Progenitor cell of endocrine pancreas (in vitro differentiated cells): ENCODE measurements at regions not wholly inside any gene's neighbourhood (a gene's known extent, or its start where the extent isn't known, plus 50 kb on each side); places are given as distances from the start of the nearest gene placed in this dataset.

Experiments used
- DNase-seq: peaks from one replicate; pipeline ENCODE4 v3.0.0; 2021; ENCODE audit warnings: low spot score; ENCODE audit not compliant: unreplicated experiment
- H3K27ac Mint-ChIP-seq: 2 replicates; pipeline ENCODE4 v1.8.0; 2021; ENCODE audit warnings: mild to moderate bottlenecking, moderate library complexity, mixed read lengths
- H3K27me3 Mint-ChIP-seq: 2 replicates; pipeline ENCODE4 v1.8.0; 2021; ENCODE audit warnings: mixed read lengths
- H3K36me3 Mint-ChIP-seq: 2 replicates; pipeline ENCODE4 v1.8.0; 2022; ENCODE audit warnings: mixed read lengths; ENCODE audit not compliant: insufficient read depth
- H3K4me1 Mint-ChIP-seq: 2 replicates; pipeline ENCODE4 v1.8.0; 2021; ENCODE audit warnings: low read depth, mixed read lengths
- H3K4me3 Mint-ChIP-seq: 2 replicates; pipeline ENCODE4 v1.8.0; 2021; ENCODE audit warnings: low read depth, mild to moderate bottlenecking, moderate library complexity, mixed read lengths
- H3K9me3 Mint-ChIP-seq: 2 replicates; pipeline ENCODE4 v1.8.0; 2021; ENCODE audit warnings: low read depth, mixed read lengths
- TF ChIP-seq, protein P1 (sequence below): fragments of 200-600 bp; sonication (generic); IDR thresholded peaks from one replicate; pipeline ENCODE4 v1.5.0; 2021; ENCODE audit warnings: antibody characterized with exemption, mild to moderate bottlenecking; ENCODE audit not compliant: unreplicated experiment

DNA sequence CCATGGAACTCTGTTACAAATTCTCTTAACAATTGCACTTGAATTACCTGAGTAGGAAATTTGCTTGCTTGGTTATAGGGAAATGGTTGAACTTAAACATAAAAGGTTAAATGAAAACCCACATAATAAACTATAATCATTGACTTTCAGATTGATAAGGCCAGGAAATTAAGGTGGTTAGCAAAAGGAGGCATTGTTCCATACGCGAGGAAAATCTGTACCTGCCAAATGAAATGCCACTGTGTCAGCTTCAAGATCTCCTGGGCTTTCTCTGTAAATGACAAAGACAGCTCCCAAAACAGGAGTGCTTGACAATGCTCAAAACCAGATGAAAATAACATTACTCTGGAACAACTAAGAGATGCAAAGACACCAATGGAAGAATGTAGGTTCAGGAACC is 125.5 kb upstream of the KLF3 start:
- no peak overlapping the region for H3K27ac Mint-ChIP-seq
- H3K27me3 Mint-ChIP-seq: no peaks in the 10 kb centered on the region

DNA sequence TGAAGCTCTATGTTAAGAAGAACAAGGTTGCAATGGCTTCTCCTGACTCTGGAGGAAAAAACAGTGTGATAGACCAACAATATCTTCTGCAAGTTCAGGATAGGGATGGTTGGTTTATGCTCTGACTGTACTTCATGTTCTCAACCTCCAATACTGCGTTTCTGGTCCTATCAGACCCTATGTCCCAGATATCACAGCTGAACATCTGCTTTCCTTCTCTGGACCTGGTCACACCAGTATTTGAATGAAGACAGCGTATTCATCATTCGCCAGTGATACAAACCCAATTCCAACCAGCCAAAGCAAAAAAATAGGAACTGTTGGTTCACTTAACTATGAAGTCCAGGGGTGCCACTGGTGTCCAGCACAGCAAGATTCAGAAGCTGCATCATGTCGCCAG is 124.5 kb upstream of the KLF3 start:
- no peak for DNase-seq
- H3K9me3 Mint-ChIP-seq: no peaks in the 10 kb centered on the region
- no peak overlapping the region for H3K4me3 Mint-ChIP-seq
- no peaks in the 10 kb centered on the region for H3K27me3 Mint-ChIP-seq
- no peaks in the 10 kb centered on the region for H3K36me3 Mint-ChIP-seq
- peaks cover 10% of the 10 kb centered on the region for H3K4me1 Mint-ChIP-seq
- TF ChIP-seq, protein P1, sequence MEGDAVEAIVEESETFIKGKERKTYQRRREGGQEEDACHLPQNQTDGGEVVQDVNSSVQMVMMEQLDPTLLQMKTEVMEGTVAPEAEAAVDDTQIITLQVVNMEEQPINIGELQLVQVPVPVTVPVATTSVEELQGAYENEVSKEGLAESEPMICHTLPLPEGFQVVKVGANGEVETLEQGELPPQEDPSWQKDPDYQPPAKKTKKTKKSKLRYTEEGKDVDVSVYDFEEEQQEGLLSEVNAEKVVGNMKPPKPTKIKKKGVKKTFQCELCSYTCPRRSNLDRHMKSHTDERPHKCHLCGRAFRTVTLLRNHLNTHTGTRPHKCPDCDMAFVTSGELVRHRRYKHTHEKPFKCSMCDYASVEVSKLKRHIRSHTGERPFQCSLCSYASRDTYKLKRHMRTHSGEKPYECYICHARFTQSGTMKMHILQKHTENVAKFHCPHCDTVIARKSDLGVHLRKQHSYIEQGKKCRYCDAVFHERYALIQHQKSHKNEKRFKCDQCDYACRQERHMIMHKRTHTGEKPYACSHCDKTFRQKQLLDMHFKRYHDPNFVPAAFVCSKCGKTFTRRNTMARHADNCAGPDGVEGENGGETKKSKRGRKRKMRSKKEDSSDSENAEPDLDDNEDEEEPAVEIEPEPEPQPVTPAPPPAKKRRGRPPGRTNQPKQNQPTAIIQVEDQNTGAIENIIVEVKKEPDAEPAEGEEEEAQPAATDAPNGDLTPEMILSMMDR: no peak
- H3K27ac Mint-ChIP-seq: peak overlapping the region; percentile 47

More for the DNA sequence above, 125.5 kb upstream of the KLF3 start:
- H3K4me3 Mint-ChIP-seq: no peak overlapping the region
- no peak for DNase-seq
- no peaks in the 10 kb centered on the region for H3K36me3 Mint-ChIP-seq
- peaks cover 10% of the 10 kb centered on the region for H3K4me1 Mint-ChIP-seq
- TF ChIP-seq, protein P1: no peak
- H3K9me3 Mint-ChIP-seq: no peaks in the 10 kb centered on the region

- H3K36me3 Mint-ChIP-seq: no peaks in the 10 kb centered on the region
- TF ChIP-seq, protein P1: no peak
- H3K4me1 Mint-ChIP-seq: no peaks in the 10 kb centered on the region
- peaks cover 5% of the 10 kb centered on the region for H3K9me3 Mint-ChIP-seq
- no peak for DNase-seq
- no peak overlapping the region for H3K27ac Mint-ChIP-seq
- H3K4me3 Mint-ChIP-seq: no peak overlapping the region
- no peaks in the 10 kb centered on the region for H3K27me3 Mint-ChIP-seq
Measured at GRCh38 chr4:38547052-38547451, 116.9 kb upstream of the KLF3 start.

- TF ChIP-seq, protein P1: no peak
- H3K4me3 Mint-ChIP-seq: no peak overlapping the region
- DNase-seq: no peak
- no peaks in the 10 kb centered on the region for H3K27me3 Mint-ChIP-seq
- no peak overlapping the region for H3K27ac Mint-ChIP-seq
- H3K9me3 Mint-ChIP-seq: peaks cover 5% of the 10 kb centered on the region
- H3K36me3 Mint-ChIP-seq: no peaks in the 10 kb centered on the region
- H3K4me1 Mint-ChIP-seq: no peaks in the 10 kb centered on the region
Measured at GRCh38 chr4:38548256-38548655, 115.7 kb upstream of the KLF3 start.

DNA sequence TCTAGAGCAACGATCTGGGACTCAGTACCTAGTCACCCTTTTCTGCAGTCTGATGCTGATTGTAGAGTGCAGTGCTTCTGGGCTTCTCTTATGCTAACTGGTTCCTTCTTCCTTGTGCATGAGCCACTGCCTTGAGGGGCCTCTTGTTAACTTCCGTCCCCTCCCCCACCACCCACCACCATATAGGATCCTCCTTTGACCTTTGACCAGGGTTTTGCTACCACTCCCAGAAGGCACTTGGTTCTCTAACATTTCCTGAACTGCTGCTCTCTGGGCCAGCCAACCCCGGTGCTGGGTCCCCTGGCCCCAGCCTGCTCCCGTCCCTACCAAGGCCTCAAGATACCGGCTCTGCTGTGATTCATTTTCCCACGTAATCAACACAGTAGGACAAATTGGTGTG is 104.6 kb upstream of the KLF3 start:
- H3K36me3 Mint-ChIP-seq: peaks cover 1% of the 10 kb centered on the region
- H3K27me3 Mint-ChIP-seq: no peaks in the 10 kb centered on the region
- H3K4me1 Mint-ChIP-seq: no peaks in the 10 kb centered on the region
- H3K27ac Mint-ChIP-seq: no peak overlapping the region
- TF ChIP-seq, protein P1: no peak
- H3K9me3 Mint-ChIP-seq: peaks cover 14% of the 10 kb centered on the region
- H3K4me3 Mint-ChIP-seq: no peak overlapping the region
- no peak for DNase-seq
